Adrenal gland (tissue), 5 donors: ENCODE measurements at regions not wholly inside any gene's neighbourhood (a gene's known extent, or its start where the extent isn't known, plus 50 kb on each side); places are given as distances from the start of the nearest gene placed in this dataset.

Source experiments
- CTCF ChIP-seq, 6 experiments: fragments of 450-650 bp in 4 of 6; fragments of 200-600 bp in 2 of 6; sonication (generic) in 1 of 6; IDR thresholded peaks; 1 replicate in 5 of 6; 2 replicates in 1 of 6; pipeline versions ENCODE4 v1.5.1 to v1.8.0; 2016 to 2021; ENCODE audit warnings: antibody characterized with exemption in 6 of 6, mild to moderate bottlenecking in 2 of 6, moderate library complexity in 1 of 6
- POLR2A ChIP-seq, 2 donors: fragments of 450-650 bp; IDR thresholded peaks; one replicate each; pipeline ENCODE4 v1.6.1; 2017; ENCODE audit warnings: antibody characterized with exemption in 2 of 2, mild to moderate bottlenecking in 2 of 2, moderate library complexity in 1 of 2
- donor health status: DM: no; HTN: no; CAD: no.

- TF ChIP-seq POLR2A (IDR thresholded peaks at IDR 0.05) (no peak), CTCF (IDR thresholded peaks at IDR 0.05) (no peak)
These were observed 56.8 kb upstream of the GNG12 start for GRCh38 chr1:67889953-67890567.
